ENCODE measurements at regions not wholly inside any gene's neighbourhood (a gene's known extent, or its start where the extent isn't known, plus 50 kb on each side); places are given as distances from the start of the nearest gene placed in this dataset.

DNA sequence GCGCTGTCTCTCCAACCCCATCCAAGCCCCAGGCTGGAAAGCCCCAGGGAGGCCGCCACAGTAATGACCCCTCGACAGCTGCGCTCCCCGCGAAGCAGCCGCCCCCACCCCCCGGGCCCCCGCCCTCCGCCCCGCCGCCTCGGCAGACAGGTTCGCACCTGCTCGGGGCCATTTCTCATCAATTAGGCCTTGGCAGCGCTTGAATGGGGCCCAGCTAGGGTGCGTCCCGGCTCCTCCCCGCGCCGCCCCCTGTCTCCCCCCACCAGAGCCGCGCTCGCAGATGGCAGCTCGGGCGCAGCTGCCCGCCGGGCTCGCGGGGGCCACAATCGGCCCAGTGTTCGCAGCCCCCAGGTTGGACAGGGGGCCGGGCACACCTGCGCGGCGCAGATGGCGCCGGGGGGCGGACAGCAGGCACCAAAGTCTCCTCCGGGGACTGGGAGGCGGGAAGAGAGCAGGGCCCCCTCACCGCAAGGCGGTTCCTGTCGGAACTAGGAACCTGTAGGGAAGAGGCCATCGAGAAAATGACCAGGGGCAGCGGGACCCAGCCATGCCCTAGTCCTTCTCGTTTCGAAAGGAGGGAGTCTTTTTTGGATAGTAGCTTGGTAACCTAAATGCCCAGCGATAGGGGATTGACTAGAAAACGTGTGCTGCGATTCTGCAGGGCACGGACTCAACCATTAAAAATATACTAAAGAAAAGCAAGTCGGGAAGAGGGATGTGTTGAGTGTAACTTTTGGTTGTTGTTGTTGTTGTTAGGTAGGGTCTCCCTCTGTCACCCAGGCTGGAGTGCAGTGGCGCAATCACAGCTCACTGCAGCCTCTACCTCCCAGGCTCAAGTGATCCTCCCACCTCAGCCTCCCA is 83.2 kb upstream of the EYA2 start:
- Histone ChIP-seq H2AFZ (replicated peaks; ENCODE audit: low read length, poor library complexity) (peak overlapping the region; percentile 60), H3K56ac (ENCODE audit: extremely low read depth, insufficient read depth, low read length) (no peak overlapping the region), H2BK5ac (ENCODE audit: low read depth, low read length, poor library complexity, severe bottlenecking) (no peak overlapping the region), H3K4me3 (ENCODE audit: insufficient read depth, low read depth, low read length) (no peak overlapping the region), H4K8ac (ENCODE audit: low read depth in 2 of 2, low read length in 2 of 2) (no peak overlapping the region), H2BK15ac (ENCODE audit: low read depth, low read length) (no peak overlapping the region), H3K23ac (ENCODE audit: low read depth, low read length) (no peak overlapping the region; the same call in 1 of the 2 replicates), H3K4me1 (ENCODE audit: control insufficient read depth, insufficient read depth, low read length) (peaks cover 8% of the 10 kb centered on the region), H3K36me3 (ENCODE audit: control insufficient read depth, insufficient read depth, low read length) (no peaks in the 10 kb centered on the region), H3K79me1 (ENCODE audit: low read depth in 1 of 2, low read length in 2 of 2) (no peaks in the 10 kb centered on the region), H3K9ac (ENCODE audit: low read depth, low read length) (no peak overlapping the region), H2AK5ac (ENCODE audit: low read depth, low read length) (no peak overlapping the region), H3K9me1 (ENCODE audit: insufficient read depth, low read length) (peaks cover 5% of the 10 kb centered on the region; the same call in 1 of the 2 replicates), H4K5ac (ENCODE audit: low read depth, low read length) (no peak overlapping the region), H4K91ac (ENCODE audit: insufficient read depth, low read depth, low read length) (no peak overlapping the region), H3K9me3 (ENCODE audit: control insufficient read depth, insufficient read depth, low read length) (no peaks in the 10 kb centered on the region), H3K18ac (ENCODE audit: low read depth, low read length) (no peak overlapping the region), H3K27me3 (ENCODE audit: control insufficient read depth, insufficient read depth, low read length) (peaks cover 5% of the 10 kb centered on the region; the same call in 1 of the 2 replicates), H2BK120ac (ENCODE audit: low read depth, low read length) (no peak overlapping the region), H3K27ac (ENCODE audit: insufficient read depth, low read length) (no peak overlapping the region), H3K14ac (replicated peaks; ENCODE audit: low read depth, low read length) (no peak overlapping the region), H3K4ac (ENCODE audit: low read depth, low read length) (no peak overlapping the region), H3K4me2 (ENCODE audit: low read depth, low read length) (no peak overlapping the region), H2AK9ac (replicated peaks; ENCODE audit: low read depth, low read length, poor library complexity) (no peak overlapping the region), H4K20me1 (ENCODE audit: insufficient read depth, low read length) (0 out of 2 replicates have a peak, but pooled peaks cover 4% of the 10 kb centered on the region), H2BK20ac (ENCODE audit: low read depth, low read length) (no peak overlapping the region)
- POLR2A ChIA-PET (ENCODE audit: unreplicated experiment), result no interaction called here
- TF ChIP-seq MAFK (IDR thresholded peaks at IDR 0.05; ENCODE audit: low read depth, low read length) (no peak), POLR2A (IDR thresholded peaks at IDR 0.05; ENCODE audit: low read depth, low read length) (no peak), CHD1 (IDR thresholded peaks at IDR 0.05; ENCODE audit: low read depth, low read length) (no peak), RAD21 (IDR thresholded peaks at IDR 0.05; ENCODE audit: low read length) (no peak), NFE2L2 (IDR thresholded peaks at IDR 0.05; ENCODE audit: low read depth, low read length) (no peak), SMC3 (IDR thresholded peaks at IDR 0.05; ENCODE audit: low read depth, low read length) (no peak), BHLHE40 (IDR thresholded peaks at IDR 0.05; ENCODE audit: low read depth, low read length) (no peak), MXI1 (IDR thresholded peaks at IDR 0.05; ENCODE audit: borderline replicate concordance, low read depth, low read length) (no peak), CEBPB (IDR thresholded peaks at IDR 0.05; ENCODE audit: low read depth, low read length) (no peak)
- TF ChIP-seq, protein P1, sequence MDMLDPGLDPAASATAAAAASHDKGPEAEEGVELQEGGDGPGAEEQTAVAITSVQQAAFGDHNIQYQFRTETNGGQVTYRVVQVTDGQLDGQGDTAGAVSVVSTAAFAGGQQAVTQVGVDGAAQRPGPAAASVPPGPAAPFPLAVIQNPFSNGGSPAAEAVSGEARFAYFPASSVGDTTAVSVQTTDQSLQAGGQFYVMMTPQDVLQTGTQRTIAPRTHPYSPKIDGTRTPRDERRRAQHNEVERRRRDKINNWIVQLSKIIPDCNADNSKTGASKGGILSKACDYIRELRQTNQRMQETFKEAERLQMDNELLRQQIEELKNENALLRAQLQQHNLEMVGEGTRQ (IDR thresholded peaks at IDR 0.05; ENCODE audit: low read depth, low read length), result no peak
- TF ChIP-seq, protein P2, sequence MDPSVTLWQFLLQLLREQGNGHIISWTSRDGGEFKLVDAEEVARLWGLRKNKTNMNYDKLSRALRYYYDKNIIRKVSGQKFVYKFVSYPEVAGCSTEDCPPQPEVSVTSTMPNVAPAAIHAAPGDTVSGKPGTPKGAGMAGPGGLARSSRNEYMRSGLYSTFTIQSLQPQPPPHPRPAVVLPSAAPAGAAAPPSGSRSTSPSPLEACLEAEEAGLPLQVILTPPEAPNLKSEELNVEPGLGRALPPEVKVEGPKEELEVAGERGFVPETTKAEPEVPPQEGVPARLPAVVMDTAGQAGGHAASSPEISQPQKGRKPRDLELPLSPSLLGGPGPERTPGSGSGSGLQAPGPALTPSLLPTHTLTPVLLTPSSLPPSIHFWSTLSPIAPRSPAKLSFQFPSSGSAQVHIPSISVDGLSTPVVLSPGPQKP (IDR thresholded peaks at IDR 0.05; ENCODE audit: borderline replicate concordance, low read depth, low read length), result no peak
- DNase-seq (no peak), ATAC-seq (ENCODE audit: low read depth) (no peak)
- 21% methylated on average over 11 of the region's 54 CpGs; no CpG with 5 or more reads in 1 of the 2 experiments for WGBS, 2 experiments (ENCODE audit: extremely low coverage in 2 of 2, insufficient read length in 1 of 2)
- intact Hi-C loops (cut with micrococcal nuclease), result no loop called here
- BruUV-seq (replicated peaks), result no TSS peak
- dilution Hi-C loops (cut with HindIII; ENCODE audit: low sequenced_read_pairs, unreplicated experiment), result no loop called here
- CTCF ChIA-PET, result interaction anchor here (1.4 kb wide), 1 partner anchor 32 kb away, joined by 3 read pairs; no protein-coding TSS in a partner anchor
- in situ Hi-C loops (cut with MboI; ENCODE audit: low sequenced_read_pairs), result no loop called here
